ENCODE measurements at regions not wholly inside any gene's neighbourhood (a gene's known extent, or its start where the extent isn't known, plus 50 kb on each side); places are given as distances from the start of the nearest gene placed in this dataset.

DNA sequence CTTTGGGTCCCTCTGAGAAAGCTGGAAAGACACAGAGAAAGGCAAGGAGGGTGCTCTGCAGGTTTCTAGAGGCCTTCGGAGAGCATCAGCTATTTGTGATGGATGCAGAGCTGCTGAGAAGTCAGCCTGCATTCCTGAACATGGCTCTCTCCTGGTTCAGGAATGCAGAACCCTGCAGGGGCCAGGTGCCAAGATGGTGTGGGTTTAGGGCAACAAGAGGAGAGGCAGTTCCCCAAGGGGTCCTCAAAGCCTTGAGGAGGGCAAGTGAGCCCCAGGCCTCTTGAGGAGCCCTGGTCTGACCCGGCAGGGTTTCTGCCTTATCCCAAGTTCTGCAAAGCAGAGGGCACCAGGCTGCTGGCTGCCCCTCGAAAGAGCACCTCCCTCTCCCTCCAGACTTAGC is 93.3 kb downstream of the HS1BP3 start:
- Mint-ChIP-seq H3K4me1 (ENCODE audit: low read depth) (no peaks in the 10 kb centered on the region), H3K27ac (no peak overlapping the region), H3K27me3 (ENCODE audit: low read depth) (peaks cover 5% of the 10 kb centered on the region), H3K9me3 (no peaks in the 10 kb centered on the region), H3K36me3 (ENCODE audit: low read depth) (no peaks in the 10 kb centered on the region), H3K4me3 (no peak overlapping the region)

DNA sequence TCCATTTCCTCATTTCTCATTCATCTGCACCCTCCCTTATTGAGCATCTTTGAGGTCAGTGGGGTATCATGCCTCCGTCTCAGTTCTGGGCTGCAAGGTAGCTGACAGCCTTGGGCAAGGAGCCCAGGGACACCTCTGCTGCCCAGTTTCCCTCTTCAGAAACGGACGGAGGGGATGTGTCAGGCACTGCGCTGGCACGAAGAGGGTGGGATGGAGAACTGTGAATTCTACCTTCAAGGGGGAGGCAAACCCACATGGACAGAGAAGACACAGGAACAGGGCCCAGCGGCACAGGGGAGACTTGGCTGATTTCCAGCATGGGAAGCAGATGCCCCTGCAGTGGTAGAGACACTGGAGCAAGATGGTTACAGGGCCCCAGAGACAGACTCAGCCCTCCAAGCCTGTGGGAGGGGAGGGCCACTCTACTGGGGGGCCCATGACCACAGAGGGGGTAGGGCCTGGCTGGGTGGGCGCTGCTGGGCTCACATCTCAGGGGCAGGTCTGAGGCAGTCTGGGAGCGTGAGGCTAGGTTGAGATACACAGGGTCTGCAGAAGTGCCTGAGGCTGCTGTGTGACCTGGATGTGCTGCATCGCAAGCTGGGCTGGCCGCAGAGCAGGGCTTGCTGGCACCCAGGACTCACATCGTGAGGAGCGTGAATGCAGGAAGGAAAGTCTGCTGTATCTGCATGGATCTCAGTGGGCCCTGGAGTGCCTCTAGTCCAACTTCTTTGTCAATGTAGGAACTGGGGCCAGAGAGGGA is 92.3 kb downstream of the HS1BP3 start:
- H3K9me3 Mint-ChIP-seq = no peaks in the 10 kb centered on the region
- no peak overlapping the region for H3K27ac Mint-ChIP-seq
- H3K4me1 Mint-ChIP-seq (ENCODE audit: low read depth) = no peaks in the 10 kb centered on the region
- H3K27me3 Mint-ChIP-seq (ENCODE audit: low read depth) = peaks cover 5% of the 10 kb centered on the region
- no peak overlapping the region for H3K4me3 Mint-ChIP-seq
- no peaks in the 10 kb centered on the region for H3K36me3 Mint-ChIP-seq (ENCODE audit: low read depth)

DNA sequence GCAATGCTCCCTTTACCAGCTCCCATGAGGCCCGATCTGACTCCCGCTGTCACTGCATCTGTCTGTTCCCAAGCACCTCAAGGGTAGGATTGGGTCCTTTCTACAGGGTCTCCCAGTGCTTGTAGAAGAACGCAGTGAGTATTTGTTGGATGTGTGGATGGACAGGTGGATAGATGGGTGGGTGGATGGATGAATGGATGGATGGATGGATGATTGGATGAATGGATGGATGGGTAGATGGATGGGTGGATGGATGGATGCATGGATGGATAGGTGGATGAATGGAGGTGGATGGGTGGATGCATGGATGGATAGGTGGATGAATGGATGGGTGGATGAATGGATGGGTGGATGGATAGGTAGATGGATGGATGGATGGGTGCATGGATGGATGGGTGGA is 91.6 kb downstream of the HS1BP3 start:
- Mint-ChIP-seq H3K27me3 (ENCODE audit: low read depth) (peaks cover 5% of the 10 kb centered on the region), H3K36me3 (ENCODE audit: low read depth) (no peaks in the 10 kb centered on the region), H3K4me3 (no peak overlapping the region), H3K27ac (no peak overlapping the region), H3K4me1 (ENCODE audit: low read depth) (no peaks in the 10 kb centered on the region), H3K9me3 (no peaks in the 10 kb centered on the region)

DNA sequence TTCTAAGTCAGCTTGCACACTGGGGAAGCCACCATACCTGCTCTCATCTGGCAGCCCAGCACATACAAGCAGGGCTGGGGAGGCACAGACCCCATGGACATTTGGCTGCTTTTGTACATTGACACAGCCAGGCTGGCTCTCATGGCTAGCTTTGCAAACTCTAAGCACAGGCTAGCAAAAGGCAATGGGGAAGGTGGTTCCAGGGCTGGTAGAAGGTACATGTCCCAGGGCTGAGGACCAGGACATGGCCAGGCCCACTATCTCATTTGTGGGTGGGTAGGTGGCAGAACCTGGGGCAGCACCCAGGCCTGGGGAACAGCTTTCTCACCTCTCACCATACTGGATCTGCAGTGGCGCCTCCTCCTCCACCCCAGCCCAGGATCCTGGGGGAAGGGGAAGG is 90.9 kb downstream of the HS1BP3 start:
- Mint-ChIP-seq H3K36me3 (ENCODE audit: low read depth) (no peaks in the 10 kb centered on the region), H3K27ac (no peak overlapping the region), H3K27me3 (ENCODE audit: low read depth) (peaks cover 5% of the 10 kb centered on the region), H3K4me1 (ENCODE audit: low read depth) (no peaks in the 10 kb centered on the region), H3K4me3 (no peak overlapping the region), H3K9me3 (no peaks in the 10 kb centered on the region)

DNA sequence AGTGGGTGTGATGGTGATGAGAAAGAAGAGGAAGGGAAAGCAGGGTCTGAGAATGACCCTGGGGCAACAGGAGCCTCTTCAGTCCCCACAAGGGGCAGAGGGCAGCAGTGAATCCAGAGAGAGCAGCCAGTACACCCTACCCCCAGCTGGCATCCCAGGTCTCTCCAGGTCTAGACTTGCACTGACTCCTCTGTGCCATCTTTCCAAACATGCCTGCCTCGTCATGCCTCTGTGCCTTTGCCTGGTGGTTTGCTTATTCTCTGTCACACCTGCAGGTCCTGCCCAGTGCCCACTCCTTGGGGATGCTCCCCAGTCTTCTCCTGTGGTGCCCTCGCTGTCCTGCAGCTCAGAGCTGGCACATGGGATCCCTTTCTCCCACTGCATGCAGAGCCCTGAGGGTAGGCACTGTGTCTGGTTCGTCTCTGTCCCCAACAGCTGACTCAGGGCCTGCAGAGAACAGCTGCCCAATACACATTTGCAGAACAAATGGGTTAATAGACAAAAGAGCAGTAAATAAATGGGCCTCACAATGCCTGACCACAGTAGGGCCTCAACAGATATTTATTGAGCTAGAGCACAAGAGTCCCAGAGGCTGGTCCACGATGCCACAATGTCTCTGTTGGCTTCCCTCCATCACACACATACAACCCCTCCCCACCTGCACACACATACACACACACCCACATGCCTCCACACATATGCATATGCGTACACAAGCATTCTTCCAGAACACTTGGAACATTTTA is 89.8 kb downstream of the HS1BP3 start:
- no peaks in the 10 kb centered on the region for H3K9me3 Mint-ChIP-seq
- no peak overlapping the region for H3K27ac Mint-ChIP-seq
- no peaks in the 10 kb centered on the region for H3K4me1 Mint-ChIP-seq (ENCODE audit: low read depth)
- H3K36me3 Mint-ChIP-seq (ENCODE audit: low read depth) = no peaks in the 10 kb centered on the region
- no peak overlapping the region for H3K4me3 Mint-ChIP-seq
- peaks cover 5% of the 10 kb centered on the region for H3K27me3 Mint-ChIP-seq (ENCODE audit: low read depth)

DNA sequence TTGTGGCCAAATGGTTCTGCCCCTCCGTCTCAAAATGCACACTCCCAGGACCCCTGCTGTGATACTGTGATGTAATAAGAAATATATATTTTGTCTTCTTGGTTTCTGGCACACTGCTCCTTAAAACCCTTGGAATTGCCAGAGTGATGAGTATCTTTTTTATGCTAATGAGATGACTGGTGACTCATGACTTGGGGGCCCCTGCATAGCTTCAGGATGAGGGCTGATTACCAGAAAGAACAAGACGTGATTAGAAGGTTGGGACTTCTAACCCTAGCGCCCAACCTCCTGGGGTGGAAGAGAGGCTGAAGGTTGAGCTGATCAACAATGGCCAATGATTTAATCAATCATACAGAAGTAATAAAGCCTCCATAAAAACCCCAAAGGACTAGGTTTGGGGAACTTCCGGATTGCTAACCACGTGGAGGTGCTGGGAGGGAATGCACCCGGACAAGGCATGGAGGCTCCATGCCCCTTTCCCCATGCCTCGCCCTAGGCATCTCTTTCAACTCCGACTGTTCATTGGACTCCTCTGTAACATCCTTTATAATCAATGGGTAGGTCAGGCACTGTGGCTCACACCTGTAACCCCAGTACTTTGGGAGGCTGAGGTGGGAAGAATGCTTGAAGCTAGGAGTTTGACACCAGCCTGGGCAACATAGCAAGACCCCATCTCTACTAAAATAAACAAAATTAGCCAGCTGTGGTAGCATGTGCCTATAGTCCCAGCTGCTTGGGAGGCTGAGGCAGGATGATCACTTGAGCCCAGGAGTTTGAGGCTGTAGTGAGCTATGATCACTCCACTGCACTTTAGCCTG is 89.1 kb downstream of the HS1BP3 start:
- Mint-ChIP-seq H3K4me1 (ENCODE audit: low read depth) (no peaks in the 10 kb centered on the region), H3K36me3 (ENCODE audit: low read depth) (no peaks in the 10 kb centered on the region), H3K4me3 (no peak overlapping the region), H3K9me3 (no peaks in the 10 kb centered on the region), H3K27ac (no peak overlapping the region), H3K27me3 (ENCODE audit: low read depth) (peaks cover 4% of the 10 kb centered on the region)

DNA sequence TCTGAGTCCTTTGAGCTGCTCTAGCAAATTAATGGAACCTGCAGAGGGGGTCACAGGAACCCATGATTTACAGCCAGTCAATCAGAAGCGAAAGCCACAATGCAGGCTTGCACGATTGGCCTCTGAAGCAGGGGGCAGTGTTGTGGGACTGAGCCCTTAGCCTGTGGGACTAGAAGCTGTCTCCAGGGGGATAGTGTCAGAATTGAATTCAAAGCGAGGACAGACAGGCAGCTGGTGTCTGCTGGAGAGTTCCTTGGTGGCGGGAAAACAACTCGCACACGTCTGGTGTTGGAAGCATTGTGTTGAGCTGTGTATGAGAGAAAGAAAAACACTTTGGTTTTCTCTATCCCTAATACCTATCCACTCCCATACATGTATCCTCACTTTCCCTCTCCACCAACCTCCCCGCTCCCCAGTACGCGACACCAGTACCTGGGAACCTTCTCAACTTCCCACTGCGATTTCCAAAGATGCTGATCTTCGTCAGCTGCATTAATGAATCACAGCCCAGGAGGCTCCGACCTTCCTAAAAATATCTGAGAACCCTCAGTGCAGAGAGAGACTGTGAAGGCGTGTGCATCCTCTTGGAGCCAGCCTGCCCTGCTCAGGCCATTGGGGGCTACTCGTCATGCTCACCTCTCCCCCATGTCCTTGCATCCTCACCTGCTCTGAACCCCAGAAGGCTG is 88.2 kb downstream of the HS1BP3 start:
- Mint-ChIP-seq H3K4me3 (no peak overlapping the region), H3K9me3 (no peaks in the 10 kb centered on the region), H3K27ac (no peak overlapping the region), H3K36me3 (ENCODE audit: low read depth) (no peaks in the 10 kb centered on the region), H3K27me3 (ENCODE audit: low read depth) (no peaks in the 10 kb centered on the region), H3K4me1 (ENCODE audit: low read depth) (no peaks in the 10 kb centered on the region)

DNA sequence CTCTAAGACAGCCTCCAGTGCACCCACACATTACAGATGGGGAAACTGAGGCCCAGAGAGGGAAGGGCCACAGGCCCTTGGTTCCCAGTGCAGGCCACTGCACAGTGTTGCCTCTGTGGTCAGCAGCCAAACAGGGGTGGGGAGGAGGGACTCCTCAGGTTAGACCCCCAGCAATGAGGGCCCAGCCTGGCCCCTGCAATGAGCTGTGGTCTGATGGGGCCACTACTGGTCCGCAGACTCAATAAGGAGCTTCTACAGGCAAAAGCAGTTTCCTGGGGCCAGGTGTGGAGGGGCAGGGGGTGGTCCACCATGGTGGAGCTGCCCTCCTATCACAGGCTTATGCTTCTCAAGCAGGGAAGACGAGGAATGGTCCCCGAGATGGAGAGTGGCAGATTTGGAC is 87.6 kb downstream of the HS1BP3 start:
- H3K4me1 Mint-ChIP-seq (ENCODE audit: low read depth) = no peaks in the 10 kb centered on the region
- no peaks in the 10 kb centered on the region for H3K27me3 Mint-ChIP-seq (ENCODE audit: low read depth)
- no peak overlapping the region for H3K27ac Mint-ChIP-seq
- no peak overlapping the region for H3K4me3 Mint-ChIP-seq
- no peaks in the 10 kb centered on the region for H3K9me3 Mint-ChIP-seq
- H3K36me3 Mint-ChIP-seq (ENCODE audit: low read depth) = no peaks in the 10 kb centered on the region

DNA sequence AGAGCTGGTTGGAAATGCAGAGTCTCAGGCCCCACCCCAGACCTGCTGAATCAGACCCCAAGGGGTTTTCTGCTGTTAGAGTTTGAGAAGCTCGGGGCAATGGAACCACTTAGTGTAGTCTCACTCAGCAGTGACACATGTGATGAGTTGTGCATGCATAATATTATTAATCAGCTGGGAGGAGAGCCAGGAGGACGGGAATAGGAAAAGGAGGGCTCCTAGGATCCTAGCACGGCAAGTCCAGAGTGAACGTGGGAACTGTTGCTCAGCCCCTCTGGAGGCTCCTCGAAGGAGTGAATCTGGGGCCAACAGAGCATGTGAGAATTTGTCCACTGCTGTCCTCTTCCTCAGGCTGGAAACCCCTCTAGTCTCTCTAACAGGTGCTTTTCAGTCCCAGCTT is 87.1 kb downstream of the HS1BP3 start:
- Mint-ChIP-seq H3K9me3 (no peaks in the 10 kb centered on the region), H3K4me1 (ENCODE audit: low read depth) (no peaks in the 10 kb centered on the region), H3K27me3 (ENCODE audit: low read depth) (no peaks in the 10 kb centered on the region), H3K4me3 (no peak overlapping the region), H3K36me3 (ENCODE audit: low read depth) (no peaks in the 10 kb centered on the region), H3K27ac (peak overlapping the region; percentile 38)

DNA sequence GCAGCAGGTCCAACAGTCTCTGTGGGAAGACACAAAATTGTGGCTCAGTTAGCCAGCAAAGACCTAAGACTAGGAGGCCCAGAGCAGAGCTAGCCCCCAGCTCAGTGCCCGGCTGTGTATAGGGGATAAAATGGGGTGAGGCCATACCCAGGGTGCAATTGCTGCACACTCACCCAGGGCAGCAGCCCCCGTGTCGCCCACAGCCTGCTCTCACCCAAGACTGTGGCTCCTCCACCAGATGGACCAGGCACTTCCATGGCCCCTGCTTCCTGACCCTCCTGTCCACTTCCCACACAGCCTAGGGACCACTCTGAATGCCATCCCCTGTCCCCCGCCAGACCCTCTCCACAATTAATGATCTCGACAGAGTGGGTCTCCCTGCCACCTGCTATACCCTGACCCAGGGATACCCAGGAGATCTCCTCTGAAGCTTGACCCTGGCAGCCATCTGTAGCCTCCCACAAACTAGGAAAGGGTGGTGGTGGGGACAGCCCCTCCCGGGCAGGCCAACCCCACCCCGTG is 85.7 kb downstream of the HS1BP3 start:
- Mint-ChIP-seq H3K27me3 (ENCODE audit: low read depth) (peaks cover 2% of the 10 kb centered on the region), H3K27ac (no peak overlapping the region), H3K36me3 (ENCODE audit: low read depth) (no peaks in the 10 kb centered on the region), H3K4me3 (no peak overlapping the region), H3K4me1 (ENCODE audit: low read depth) (peaks cover 2% of the 10 kb centered on the region), H3K9me3 (no peaks in the 10 kb centered on the region)

DNA sequence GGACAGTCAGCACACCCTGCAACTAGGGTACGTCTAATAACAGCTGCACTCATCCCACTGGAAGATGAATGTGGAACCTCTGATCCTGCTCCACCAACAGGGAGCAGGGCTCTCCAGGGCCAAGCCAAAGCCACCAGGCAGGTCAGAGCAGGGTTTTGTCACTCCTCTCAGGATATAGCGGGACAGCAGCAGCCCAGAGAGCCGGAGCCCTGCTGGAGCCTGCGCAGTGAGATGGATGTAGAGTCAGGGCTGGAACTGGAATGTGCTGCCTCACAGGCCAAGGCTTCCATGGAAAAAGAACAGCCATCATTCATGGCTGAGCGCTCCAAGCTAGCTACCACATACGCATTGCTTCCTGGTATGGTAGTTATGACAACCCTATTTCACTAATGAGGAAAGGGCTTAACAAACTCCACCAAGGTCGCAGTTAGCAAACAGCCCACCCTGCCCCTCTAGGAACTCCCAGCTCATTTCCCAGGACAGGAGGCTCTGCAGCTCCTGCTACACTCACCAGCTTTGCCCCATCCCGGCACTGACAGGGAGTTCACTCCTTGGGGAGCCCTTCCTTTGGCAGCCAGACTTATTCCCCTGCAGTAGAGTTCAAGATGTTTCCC is 85.2 kb downstream of the HS1BP3 start:
- H3K36me3 Mint-ChIP-seq (ENCODE audit: low read depth) = no peaks in the 10 kb centered on the region

DNA sequence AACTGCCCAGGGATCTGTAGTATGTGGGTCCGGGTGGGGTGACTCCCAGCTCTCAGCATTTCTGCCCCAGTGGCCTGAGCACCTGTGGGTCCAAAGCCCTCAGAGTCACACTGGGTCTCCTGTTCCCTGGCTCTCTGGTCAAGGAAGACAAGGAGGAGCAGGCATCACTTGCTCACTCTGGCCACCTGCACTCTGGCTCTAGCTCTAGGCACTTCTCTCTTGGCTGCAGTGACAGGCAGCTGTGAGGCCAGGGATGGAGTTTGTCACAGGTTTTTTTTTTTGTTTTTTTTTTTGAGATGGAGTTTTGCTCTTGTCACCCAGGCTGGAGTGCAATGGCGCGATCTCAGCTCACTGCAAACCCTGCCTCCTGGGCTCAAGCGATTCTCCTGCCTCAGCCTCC is 84.6 kb downstream of the HS1BP3 start:
- no peak overlapping the region for H3K4me3 Mint-ChIP-seq
- peaks cover 5% of the 10 kb centered on the region for H3K27me3 Mint-ChIP-seq (ENCODE audit: low read depth)
- H3K36me3 Mint-ChIP-seq (ENCODE audit: low read depth) = no peaks in the 10 kb centered on the region
- no peaks in the 10 kb centered on the region for H3K9me3 Mint-ChIP-seq
- H3K4me1 Mint-ChIP-seq (ENCODE audit: low read depth) = peaks cover 3% of the 10 kb centered on the region
- no peak overlapping the region for H3K27ac Mint-ChIP-seq

More for the DNA sequence above, 85.2 kb downstream of the HS1BP3 start:
- Mint-ChIP-seq H3K27me3 (ENCODE audit: low read depth) (peaks cover 5% of the 10 kb centered on the region), H3K9me3 (no peaks in the 10 kb centered on the region), H3K4me3 (no peak overlapping the region), H3K27ac (no peak overlapping the region), H3K4me1 (ENCODE audit: low read depth) (peaks cover 3% of the 10 kb centered on the region)

DNA sequence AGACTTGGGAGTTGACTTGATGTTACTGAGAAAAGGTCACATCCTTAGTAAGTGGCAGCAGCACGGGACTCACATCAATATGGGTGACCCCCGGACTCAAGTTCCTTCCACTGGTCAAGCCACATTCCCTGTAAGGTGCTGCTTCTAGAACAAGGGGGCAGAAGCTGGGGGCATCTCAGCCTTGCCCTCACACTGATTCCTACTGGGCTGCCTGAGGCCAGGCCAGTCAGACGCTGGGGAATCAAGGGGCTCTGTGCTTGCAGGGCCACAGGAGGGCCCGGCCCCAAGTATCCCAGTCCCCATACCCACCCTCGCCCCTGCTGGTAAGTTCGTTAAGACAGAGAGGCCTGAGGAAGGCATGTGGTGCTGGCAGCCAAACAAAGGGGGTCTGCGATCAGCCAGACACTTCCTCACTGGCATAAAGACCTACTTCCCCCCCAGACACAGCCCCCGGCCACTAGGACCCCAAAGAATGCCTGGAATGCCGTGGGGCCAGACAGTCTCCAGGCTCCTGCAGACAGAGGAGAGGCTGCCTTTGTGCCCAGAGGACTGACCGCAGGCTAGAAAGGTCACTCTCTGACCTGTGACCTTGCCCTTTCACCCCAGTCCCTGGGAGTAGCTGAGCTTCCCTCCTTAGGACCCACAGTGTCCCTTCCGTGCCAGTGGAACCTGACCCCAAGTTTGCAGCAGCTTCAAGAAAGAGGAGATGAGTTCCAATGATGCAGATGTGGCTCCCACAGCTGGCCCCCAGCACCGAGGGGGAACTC is 83.6 kb downstream of the HS1BP3 start:
- Mint-ChIP-seq H3K36me3 (ENCODE audit: low read depth) (no peaks in the 10 kb centered on the region), H3K4me1 (ENCODE audit: low read depth) (peaks cover 8% of the 10 kb centered on the region), H3K27me3 (ENCODE audit: low read depth) (peaks cover 5% of the 10 kb centered on the region), H3K9me3 (no peaks in the 10 kb centered on the region), H3K4me3 (no peak overlapping the region), H3K27ac (no peak overlapping the region)

All from T-helper 1 cell treated with Interleukin-12 subunit alpha and Interleukin-12 subunit beta and Interleukin-4 antibody, amounts not matched to agents 30 μg/mL and 1 μg/mL, for 36 hours (primary cell).